Neural progenitor cell (in vitro differentiated cells): ENCODE measurements at regions not wholly inside any gene's neighbourhood (a gene's known extent, or its start where the extent isn't known, plus 50 kb on each side); places are given as distances from the start of the nearest gene placed in this dataset.

Experiments used
- DNase-seq: peaks from one replicate; pipeline ENCODE4 v3.0.0-alpha.2; 2016; ENCODE audit warnings: low spot score
- H2AFZ ChIP-seq: fragments of 200-600 bp; sonication (generic); replicated peaks from 2 replicates; pipeline ENCODE4 v1.6.1; 2016; ENCODE audit warnings: antibody characterized with exemption
- H3F3A ChIP-seq: fragments of 200-600 bp; sonication (generic); 2 replicates; pipeline ENCODE4 v1.6.1; 2016; ENCODE audit warnings: antibody characterized with exemption, low read depth
- H3K27ac ChIP-seq: fragments of 200-600 bp; sonication (generic); 2 replicates; pipeline ENCODE4 v1.5.1; 2016; ENCODE audit warnings: mild to moderate bottlenecking
- H3K27me3 ChIP-seq: fragments of 200-600 bp; sonication (generic); 2 replicates; pipeline ENCODE4 v1.6.1; 2016; ENCODE audit warnings: mild to moderate bottlenecking, moderate library complexity
- H3K36me3 ChIP-seq: fragments of 200-600 bp; sonication (generic); 2 replicates; pipeline ENCODE4 v1.5.1; 2016
- H3K4me1 ChIP-seq: fragments of 200-600 bp; sonication (generic); 2 replicates; pipeline ENCODE4 v1.6.1; 2016; ENCODE audit warnings: mixed run types
- H3K4me2 ChIP-seq: fragments of 200-600 bp; sonication (generic); 2 replicates; pipeline ENCODE4 v1.6.1; 2016
- H3K4me3 ChIP-seq: fragments of 200-600 bp; sonication (generic); 2 replicates; pipeline ENCODE4 v1.5.1; 2016
- H3K79me2 ChIP-seq: fragments of 200-600 bp; sonication (generic); 2 replicates; pipeline ENCODE4 v1.6.1; 2016; ENCODE audit warnings: low read depth
- H3K9ac ChIP-seq: fragments of 200-600 bp; sonication (generic); 2 replicates; pipeline ENCODE4 v1.6.1; 2016
- H3K9me3 ChIP-seq: fragments of 200-600 bp; sonication (generic); 2 replicates; pipeline ENCODE4 v1.5.1; 2016; ENCODE audit warnings: low read depth
- H4K20me1 ChIP-seq: fragments of 200-600 bp; sonication (generic); 2 replicates; pipeline ENCODE4 v1.6.1; 2016; ENCODE audit warnings: low read depth
- H3K27ac Mint-ChIP-seq: 3 replicates; pipeline ENCODE4 v1.8.0; 2021; ENCODE audit warnings: mixed read lengths
- H3K27me3 Mint-ChIP-seq: 2 replicates; pipeline ENCODE4 v1.8.0; 2022; ENCODE audit warnings: low read depth, mild to moderate bottlenecking, inconsistent platforms, moderate library complexity, mixed read lengths; ENCODE audit not compliant: insufficient read depth
- H3K36me3 Mint-ChIP-seq: 3 replicates; pipeline ENCODE4 v1.8.0; 2021; ENCODE audit warnings: mixed read lengths
- H3K4me1 Mint-ChIP-seq: 3 replicates; pipeline ENCODE4 v1.8.0; 2021; ENCODE audit warnings: mixed read lengths
- H3K4me3 Mint-ChIP-seq: 3 replicates; pipeline ENCODE4 v1.8.0; 2021; ENCODE audit warnings: mild to moderate bottlenecking, moderate library complexity, mixed read lengths
- H3K9me3 Mint-ChIP-seq: 3 replicates; pipeline ENCODE4 v1.8.0; 2020; ENCODE audit warnings: mixed read lengths
- EZH2 ChIP-seq: fragments of 200-600 bp; sonication (generic); IDR thresholded peaks from 2 replicates; pipeline ENCODE4 v1.6.1; 2017; ENCODE audit warnings: antibody characterized with exemption, mild to moderate bottlenecking, moderate library complexity
- EZH2phosphoT487 ChIP-seq: fragments of 200-600 bp; sonication (generic); IDR thresholded peaks from 2 replicates; pipeline ENCODE4 v1.6.1; 2017; ENCODE audit warnings: antibody characterized with exemption
- TF ChIP-seq, protein P1 (sequence below): fragments of 200-600 bp; sonication (generic); IDR thresholded peaks from 2 replicates; pipeline ENCODE4 v1.5.1; 2017; ENCODE audit warnings: antibody characterized with exemption, mild to moderate bottlenecking

DNA sequence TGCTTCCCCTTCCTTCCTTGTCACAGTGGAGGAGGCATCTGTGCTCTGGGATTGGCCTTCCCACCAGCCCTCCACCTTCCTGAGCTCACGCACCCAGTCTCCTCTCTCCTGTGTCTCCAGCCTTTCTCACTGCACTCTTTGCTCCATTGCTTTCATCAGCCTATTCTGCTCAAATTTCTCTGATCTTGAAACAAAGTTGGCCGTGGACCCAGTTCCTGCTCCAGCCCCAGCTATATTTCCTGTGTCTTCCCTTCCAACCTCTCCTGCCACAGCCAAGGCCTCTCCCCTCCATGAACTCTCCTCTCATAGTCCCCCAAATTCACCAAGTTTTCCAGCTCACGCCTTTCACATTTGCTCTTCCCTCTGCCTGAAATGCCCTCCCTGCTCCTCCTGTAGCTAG lies 226.6 kb upstream of the AGAP1 start:
- H3K4me1 ChIP-seq = peaks cover 15% of the 10 kb centered on the region
- Mint-ChIP-seq H3K4me3 (no peak overlapping the region), H3K4me1 (peaks cover 50% of the 10 kb centered on the region), H3K27ac (no peak overlapping the region), H3K27me3 (peaks cover 6% of the 10 kb centered on the region), H3K9me3 (no peaks in the 10 kb centered on the region), H3K36me3 (no peaks in the 10 kb centered on the region)
- H3K27ac ChIP-seq = no peak overlapping the region
- no peaks in the 10 kb centered on the region for H3F3A ChIP-seq
- no peaks in the 10 kb centered on the region for H4K20me1 ChIP-seq
- H2AFZ ChIP-seq = no peak overlapping the region
- no peak for DNase-seq
- H3K4me3 ChIP-seq = no peak overlapping the region
- no peaks in the 10 kb centered on the region for H3K79me2 ChIP-seq
- H3K4me2 ChIP-seq = no peak overlapping the region
- no peaks in the 10 kb centered on the region for H3K9me3 ChIP-seq
- TF ChIP-seq, protein P1, sequence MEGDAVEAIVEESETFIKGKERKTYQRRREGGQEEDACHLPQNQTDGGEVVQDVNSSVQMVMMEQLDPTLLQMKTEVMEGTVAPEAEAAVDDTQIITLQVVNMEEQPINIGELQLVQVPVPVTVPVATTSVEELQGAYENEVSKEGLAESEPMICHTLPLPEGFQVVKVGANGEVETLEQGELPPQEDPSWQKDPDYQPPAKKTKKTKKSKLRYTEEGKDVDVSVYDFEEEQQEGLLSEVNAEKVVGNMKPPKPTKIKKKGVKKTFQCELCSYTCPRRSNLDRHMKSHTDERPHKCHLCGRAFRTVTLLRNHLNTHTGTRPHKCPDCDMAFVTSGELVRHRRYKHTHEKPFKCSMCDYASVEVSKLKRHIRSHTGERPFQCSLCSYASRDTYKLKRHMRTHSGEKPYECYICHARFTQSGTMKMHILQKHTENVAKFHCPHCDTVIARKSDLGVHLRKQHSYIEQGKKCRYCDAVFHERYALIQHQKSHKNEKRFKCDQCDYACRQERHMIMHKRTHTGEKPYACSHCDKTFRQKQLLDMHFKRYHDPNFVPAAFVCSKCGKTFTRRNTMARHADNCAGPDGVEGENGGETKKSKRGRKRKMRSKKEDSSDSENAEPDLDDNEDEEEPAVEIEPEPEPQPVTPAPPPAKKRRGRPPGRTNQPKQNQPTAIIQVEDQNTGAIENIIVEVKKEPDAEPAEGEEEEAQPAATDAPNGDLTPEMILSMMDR = no peak
- TF ChIP-seq EZH2 = no peak
- no peak for TF ChIP-seq EZH2phosphoT487
- H3K36me3 ChIP-seq = no peaks in the 10 kb centered on the region
- H3K27me3 ChIP-seq = no peaks in the 10 kb centered on the region
- no peak overlapping the region for H3K9ac ChIP-seq

DNA sequence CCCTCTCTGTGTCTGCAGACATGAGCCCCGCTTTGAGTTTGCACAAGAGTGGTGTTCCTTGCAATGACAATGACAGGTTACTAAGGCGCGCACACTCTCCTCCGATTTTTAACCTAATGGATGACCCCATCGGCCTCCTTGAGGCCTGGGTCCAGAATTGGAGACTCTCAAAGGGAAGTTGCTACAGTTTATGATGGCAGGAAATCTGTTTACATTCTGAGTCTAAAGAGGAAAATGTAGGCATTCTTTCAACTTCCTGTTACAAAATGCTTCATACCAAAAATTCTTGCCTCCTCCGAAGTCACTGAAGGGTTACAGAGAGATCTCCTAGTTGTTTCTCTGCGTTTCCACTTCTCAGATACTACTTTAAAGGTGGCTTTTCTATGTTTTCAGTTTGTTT lies 225.3 kb upstream of the AGAP1 start:
- Mint-ChIP-seq H3K4me3 (no peak overlapping the region), H3K36me3 (no peaks in the 10 kb centered on the region), H3K27ac (no peak overlapping the region), H3K4me1 (peaks cover 48% of the 10 kb centered on the region), H3K9me3 (no peaks in the 10 kb centered on the region), H3K27me3 (peaks cover 5% of the 10 kb centered on the region)
- no peak overlapping the region for H3K4me2 ChIP-seq
- no peaks in the 10 kb centered on the region for H3F3A ChIP-seq
- H3K4me3 ChIP-seq = no peak overlapping the region
- H3K9me3 ChIP-seq = no peaks in the 10 kb centered on the region
- no peaks in the 10 kb centered on the region for H3K36me3 ChIP-seq
- no peaks in the 10 kb centered on the region for H3K79me2 ChIP-seq
- no peaks in the 10 kb centered on the region for H4K20me1 ChIP-seq
- peaks cover 15% of the 10 kb centered on the region for H3K4me1 ChIP-seq
- no peaks in the 10 kb centered on the region for H3K27me3 ChIP-seq
- H3K9ac ChIP-seq = no peak overlapping the region
- H2AFZ ChIP-seq = no peak overlapping the region
- TF ChIP-seq EZH2 = no peak
- TF ChIP-seq EZH2phosphoT487 = no peak
- TF ChIP-seq, protein P1 = no peak
- H3K27ac ChIP-seq = no peak overlapping the region
- DNase-seq = no peak

DNA sequence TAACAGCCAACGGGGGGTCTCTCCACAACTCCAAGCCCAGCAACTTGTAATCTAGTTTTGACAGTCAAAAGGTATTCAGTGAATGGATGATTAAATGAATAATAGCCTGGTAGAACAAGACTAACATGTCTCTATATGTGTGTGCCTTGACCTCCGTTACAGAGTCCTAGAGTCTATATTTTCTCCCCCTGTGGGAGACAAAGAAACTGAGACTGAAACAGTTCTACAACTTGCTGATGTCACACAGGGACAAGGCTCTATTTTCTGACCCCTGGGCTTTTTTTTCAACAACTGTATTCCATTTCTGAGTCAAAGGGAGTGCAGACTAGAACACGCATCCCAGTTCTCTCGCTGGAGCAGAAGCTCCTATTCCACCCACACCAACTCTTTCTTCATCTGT lies 223.6 kb upstream of the AGAP1 start:
- Histone ChIP-seq H3K27me3 (no peaks in the 10 kb centered on the region), H4K20me1 (no peaks in the 10 kb centered on the region), H3F3A (no peaks in the 10 kb centered on the region), H3K9ac (no peak overlapping the region), H3K79me2 (no peaks in the 10 kb centered on the region), H2AFZ (no peak overlapping the region), H3K9me3 (no peaks in the 10 kb centered on the region), H3K4me3 (no peak overlapping the region), H3K27ac (no peak overlapping the region), H3K4me1 (peaks cover 15% of the 10 kb centered on the region), H3K4me2 (no peak overlapping the region), H3K36me3 (no peaks in the 10 kb centered on the region)
- Mint-ChIP-seq H3K27ac (peak overlapping the region; percentile 18), H3K4me1 (peaks cover 32% of the 10 kb centered on the region), H3K9me3 (peaks cover 6% of the 10 kb centered on the region), H3K27me3 (no peaks in the 10 kb centered on the region), H3K36me3 (peaks cover 5% of the 10 kb centered on the region), H3K4me3 (no peak overlapping the region)
- TF ChIP-seq, protein P1 = no peak
- TF ChIP-seq EZH2phosphoT487 = no peak
- no peak for TF ChIP-seq EZH2
- DNase-seq = no peak

DNA sequence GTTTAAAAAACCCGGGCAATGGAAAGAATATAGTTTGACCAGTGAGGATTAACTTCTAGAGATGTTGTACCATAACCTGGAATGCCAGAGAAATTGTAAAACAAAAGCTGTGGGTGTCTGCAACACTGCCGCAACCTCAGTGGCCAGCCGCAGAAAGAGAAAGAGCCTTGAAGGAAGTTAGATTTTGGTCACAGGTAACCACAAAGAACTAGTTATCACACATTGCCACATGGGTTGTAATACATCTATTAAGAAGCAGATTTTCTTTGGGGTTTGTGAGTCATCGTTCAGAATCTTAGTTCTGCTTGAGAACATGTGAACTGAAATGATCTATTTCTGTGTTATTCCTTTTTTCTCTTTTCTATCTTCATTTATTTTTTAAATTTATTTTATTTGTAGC lies 222.9 kb upstream of the AGAP1 start:
- no peak for DNase-seq
- H3K4me3 Mint-ChIP-seq = no peak overlapping the region

More for the DNA sequence above, 222.9 kb upstream of the AGAP1 start:
- Histone ChIP-seq H3F3A (no peaks in the 10 kb centered on the region), H3K9me3 (no peaks in the 10 kb centered on the region), H3K9ac (no peak overlapping the region), H3K4me3 (no peak overlapping the region), H3K4me2 (no peak overlapping the region), H3K4me1 (peaks cover 15% of the 10 kb centered on the region), H3K27ac (no peak overlapping the region), H3K79me2 (no peaks in the 10 kb centered on the region), H2AFZ (no peak overlapping the region), H4K20me1 (no peaks in the 10 kb centered on the region), H3K27me3 (no peaks in the 10 kb centered on the region), H3K36me3 (no peaks in the 10 kb centered on the region)
- TF ChIP-seq, protein P1 = no peak
- no peak for TF ChIP-seq EZH2
- TF ChIP-seq EZH2phosphoT487 = no peak
- Mint-ChIP-seq H3K36me3 (peaks cover 5% of the 10 kb centered on the region), H3K27me3 (no peaks in the 10 kb centered on the region), H3K27ac (no peak overlapping the region), H3K9me3 (peaks cover 6% of the 10 kb centered on the region), H3K4me1 (peaks cover 28% of the 10 kb centered on the region)
